HUES64 (cell line): ENCODE measurements at regions not wholly inside any gene's neighbourhood (a gene's known extent, or its start where the extent isn't known, plus 50 kb on each side); places are given as distances from the start of the nearest gene placed in this dataset.

Experiments used
- H3K27ac ChIP-seq: 2 replicates; pipeline ENCODE4 v1.7.0; 2013; ENCODE audit warnings: low read depth, low read length, inconsistent platforms
- H3K27me3 ChIP-seq: 2 replicates; pipeline ENCODE4 v1.6.1; 2013; ENCODE audit warnings: mild to moderate bottlenecking, low read length; ENCODE audit not compliant: insufficient read depth
- H3K36me3 ChIP-seq: 2 replicates; pipeline ENCODE4 v1.6.1; 2013; ENCODE audit warnings: mild to moderate bottlenecking, low read length; ENCODE audit not compliant: insufficient read depth
- H3K4me1 ChIP-seq: 2 replicates; pipeline ENCODE4 v1.6.1; 2013; ENCODE audit warnings: mild to moderate bottlenecking, low read length, moderate library complexity; ENCODE audit not compliant: insufficient read depth
- H3K4me3 ChIP-seq: 2 replicates; pipeline ENCODE4 v1.5.1; 2013; ENCODE audit warnings: mild to moderate bottlenecking, low read length, moderate library complexity
- H3K9ac ChIP-seq: 2 replicates; pipeline ENCODE4 v1.6.1; 2013; ENCODE audit warnings: mild to moderate bottlenecking, low read depth, low read length
- H3K9me3 ChIP-seq: 2 replicates; pipeline ENCODE4 v1.6.1; 2013; ENCODE audit warnings: low read depth, low read length; ENCODE audit not compliant: insufficient read depth
- WGBS: fragments of 150-250, 120-280 bp; methylation state at CpG from one replicate; pipeline ENCODE4 v1.1.7; 2013; ENCODE audit warnings: missing lambda C conversion rate; 5-methylcytosine and 5-hydroxymethylcytosine counted together

- Histone ChIP-seq H3K9ac (no peak overlapping the region), H3K4me3 (no peak overlapping the region), H3K9me3 (no peaks in the 10 kb centered on the region), H3K4me1 (no peaks in the 10 kb centered on the region), H3K27me3 (no peaks in the 10 kb centered on the region), H3K27ac (no peak overlapping the region), H3K36me3 (no peaks in the 10 kb centered on the region)
- WGBS = 90% methylated on average over 1 of the region's 2 CpGs
Observed at GRCh38 chr6:102344769-102345168, 951.3 kb downstream of the GRIK2 start.

DNA sequence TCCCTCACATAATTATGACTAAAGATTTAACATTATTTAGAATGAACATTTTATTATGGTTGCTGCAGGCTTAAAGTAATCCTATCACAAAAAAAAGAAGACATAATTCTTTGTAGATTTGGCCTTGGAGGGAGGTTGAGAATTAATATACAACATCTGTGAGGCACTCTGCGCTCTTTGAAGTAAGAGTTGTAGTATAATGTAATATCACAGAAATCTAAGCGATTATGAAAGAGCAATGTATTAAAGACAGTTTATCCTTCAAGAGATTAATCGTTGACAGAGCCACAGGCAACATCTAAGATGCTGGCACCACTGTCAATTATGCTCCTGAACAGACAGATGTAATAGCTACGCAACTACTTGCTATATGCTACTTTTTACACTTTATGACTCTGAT lies 946.8 kb downstream of the GRIK2 start:
- H3K27me3 ChIP-seq = no peaks in the 10 kb centered on the region

DNA sequence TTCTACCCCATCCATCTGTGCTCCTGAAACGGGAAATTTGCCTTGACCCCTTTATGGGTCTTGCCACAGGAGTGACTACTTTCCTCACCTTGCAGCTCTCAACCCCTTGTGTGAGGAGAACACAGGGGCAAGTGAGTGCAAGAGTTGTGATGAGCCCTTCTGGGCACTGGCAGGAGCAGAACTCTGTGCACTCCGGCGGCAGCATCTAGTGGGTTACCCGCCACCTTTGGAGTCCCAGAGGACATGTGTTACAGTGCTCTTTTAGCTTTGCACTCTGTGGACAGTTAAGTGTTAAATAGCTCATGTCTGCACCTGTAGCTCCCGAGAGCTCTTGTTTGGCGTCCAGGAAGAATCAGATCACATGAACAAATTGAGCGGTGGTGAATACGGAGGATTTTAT lies 940.2 kb downstream of the GRIK2 start:
- 96% methylated on average over 8 of the region's 8 CpGs for WGBS
- Histone ChIP-seq H3K9me3 (no peaks in the 10 kb centered on the region), H3K36me3 (no peaks in the 10 kb centered on the region)

More for the DNA sequence above, 946.8 kb downstream of the GRIK2 start:
- Histone ChIP-seq H3K9ac (no peak overlapping the region), H3K9me3 (no peaks in the 10 kb centered on the region), H3K4me1 (no peaks in the 10 kb centered on the region), H3K4me3 (no peak overlapping the region), H3K36me3 (no peaks in the 10 kb centered on the region), H3K27ac (no peak overlapping the region)
- WGBS = 91% methylated on average over 4 of the region's 4 CpGs

DNA sequence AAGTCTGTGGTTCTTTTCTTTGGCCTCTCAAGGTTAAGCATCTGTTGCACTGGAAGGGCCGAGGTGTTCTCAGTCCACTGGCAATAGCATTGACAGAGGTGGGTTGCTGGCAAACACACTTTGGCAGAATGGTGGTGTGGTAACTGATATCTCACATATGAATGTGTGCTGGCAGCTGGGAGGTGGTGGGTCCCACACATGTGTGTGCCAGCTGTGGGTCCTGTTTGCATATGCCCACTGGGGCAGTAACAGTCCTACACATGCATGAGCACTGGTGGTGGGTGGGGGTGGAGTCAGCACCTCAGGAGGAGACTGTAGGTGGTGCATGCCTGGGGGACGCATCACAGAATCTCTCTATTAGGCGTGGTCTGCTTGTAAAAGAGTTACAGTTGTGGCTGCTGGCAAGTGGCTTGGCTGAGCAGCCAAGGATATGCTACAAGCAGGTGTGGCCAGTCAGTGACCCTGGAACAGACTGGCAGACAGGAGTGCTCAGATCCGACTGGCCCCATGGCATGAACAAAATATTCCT lies 934.3 kb downstream of the GRIK2 start:
- 92% methylated on average over 4 of the region's 4 CpGs for WGBS
- no peak overlapping the region for H3K9ac ChIP-seq
- no peak overlapping the region for H3K4me3 ChIP-seq
- H3K36me3 ChIP-seq = no peaks in the 10 kb centered on the region
- no peak overlapping the region for H3K27ac ChIP-seq
- no peaks in the 10 kb centered on the region for H3K9me3 ChIP-seq
- H3K27me3 ChIP-seq = no peaks in the 10 kb centered on the region
- no peaks in the 10 kb centered on the region for H3K4me1 ChIP-seq

More for the DNA sequence above, 940.2 kb downstream of the GRIK2 start:
- no peak overlapping the region for H3K4me3 ChIP-seq
- H3K27me3 ChIP-seq = no peaks in the 10 kb centered on the region
- H3K4me1 ChIP-seq = no peaks in the 10 kb centered on the region
- no peak overlapping the region for H3K9ac ChIP-seq
- H3K27ac ChIP-seq = no peak overlapping the region

GRCh38 chr6:102313699-102314098 lies 920.2 kb downstream of the GRIK2 start:
- H3K4me1 ChIP-seq = no peaks in the 10 kb centered on the region
- no peak overlapping the region for H3K9ac ChIP-seq
- no peak overlapping the region for H3K27ac ChIP-seq
- WGBS = 100% methylated on average over 1 of the region's 1 CpG
- peaks cover 2% of the 10 kb centered on the region; the same call in 1 of the 2 replicates for H3K9me3 ChIP-seq
- H3K36me3 ChIP-seq = no peaks in the 10 kb centered on the region
- H3K27me3 ChIP-seq = no peaks in the 10 kb centered on the region
- H3K4me3 ChIP-seq = no peak overlapping the region

DNA sequence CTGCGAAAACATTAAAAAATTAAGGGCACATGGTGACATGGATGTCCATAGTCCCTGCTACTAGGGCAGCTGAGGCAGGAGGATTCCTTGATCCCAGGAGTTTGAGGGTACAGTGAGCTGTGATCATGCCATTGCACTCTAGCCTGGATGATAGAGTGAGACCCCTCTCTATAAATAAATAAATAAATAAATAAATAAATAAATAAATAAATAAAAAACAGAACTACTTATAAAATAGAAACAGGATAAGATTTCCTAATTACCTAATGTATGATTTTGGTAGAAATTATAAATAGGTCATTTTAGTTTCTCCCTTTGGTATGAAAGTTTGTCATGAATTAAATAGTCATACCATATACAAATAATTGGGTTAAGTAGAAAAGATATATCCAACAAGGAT lies 916.2 kb downstream of the GRIK2 start:
- H3K4me3 ChIP-seq = no peak overlapping the region
- H3K4me1 ChIP-seq = no peaks in the 10 kb centered on the region
- no peak overlapping the region for H3K27ac ChIP-seq
- no peak overlapping the region for H3K9ac ChIP-seq
- peaks cover 2% of the 10 kb centered on the region; the same call in 1 of the 2 replicates for H3K9me3 ChIP-seq
- H3K36me3 ChIP-seq = no peaks in the 10 kb centered on the region
- H3K27me3 ChIP-seq = no peaks in the 10 kb centered on the region
- WGBS = 98% methylated on average over 1 of the region's 1 CpG

- Histone ChIP-seq H3K36me3 (no peaks in the 10 kb centered on the region), H3K27ac (no peak overlapping the region), H3K9ac (no peak overlapping the region), H3K9me3 (no peaks in the 10 kb centered on the region), H3K4me1 (no peaks in the 10 kb centered on the region), H3K4me3 (no peak overlapping the region), H3K27me3 (no peaks in the 10 kb centered on the region)
- WGBS = 96% methylated on average over 3 of the region's 3 CpGs
Observed at GRCh38 chr6:102300350-102300749, 906.8 kb downstream of the GRIK2 start.

GRCh38 chr6:102298051-102298450 lies 904.5 kb downstream of the GRIK2 start:
- Histone ChIP-seq H3K27me3 (no peaks in the 10 kb centered on the region), H3K4me3 (no peak overlapping the region), H3K9me3 (no peaks in the 10 kb centered on the region), H3K36me3 (no peaks in the 10 kb centered on the region), H3K4me1 (no peaks in the 10 kb centered on the region), H3K27ac (no peak overlapping the region), H3K9ac (no peak overlapping the region)
